T1000 (cell line): ENCODE measurements at regions not wholly inside any gene's neighbourhood (a gene's known extent, or its start where the extent isn't known, plus 50 kb on each side); places are given as distances from the start of the nearest gene placed in this dataset.
"Not testable (repeated sequence)": the region's sequence is repeated elsewhere in the genome, so short reads cannot be mapped to it uniquely, and the experiment has no call there.

ENCODE experiments used
- DNase-seq: peaks from one replicate; lab custom pipeline; 2025; ENCODE audit warnings: mixed read lengths; lab: John Stamatoyannopoulos, UW

DNA sequence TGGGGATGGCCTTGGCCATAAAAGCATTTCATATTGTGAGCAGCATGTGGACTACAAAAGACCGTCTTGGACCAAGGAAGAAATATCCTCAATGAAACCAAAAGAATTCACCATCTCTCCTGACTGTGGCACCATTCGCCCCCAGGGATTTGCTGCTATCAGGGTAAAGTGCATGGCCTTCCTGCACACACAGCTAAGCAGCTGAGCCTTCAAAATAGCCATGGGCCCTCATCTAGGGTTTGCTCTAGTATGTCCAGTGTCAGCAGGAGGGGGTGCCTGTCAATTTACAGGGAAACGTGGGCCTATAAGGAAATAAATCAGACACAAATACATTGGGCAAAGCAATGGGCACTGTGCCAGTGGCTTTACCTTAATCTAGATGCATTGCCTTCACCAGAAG is 296.6 kb upstream of the NBPF12 start:
- not testable (repeated sequence) for DNase-seq

DNA sequence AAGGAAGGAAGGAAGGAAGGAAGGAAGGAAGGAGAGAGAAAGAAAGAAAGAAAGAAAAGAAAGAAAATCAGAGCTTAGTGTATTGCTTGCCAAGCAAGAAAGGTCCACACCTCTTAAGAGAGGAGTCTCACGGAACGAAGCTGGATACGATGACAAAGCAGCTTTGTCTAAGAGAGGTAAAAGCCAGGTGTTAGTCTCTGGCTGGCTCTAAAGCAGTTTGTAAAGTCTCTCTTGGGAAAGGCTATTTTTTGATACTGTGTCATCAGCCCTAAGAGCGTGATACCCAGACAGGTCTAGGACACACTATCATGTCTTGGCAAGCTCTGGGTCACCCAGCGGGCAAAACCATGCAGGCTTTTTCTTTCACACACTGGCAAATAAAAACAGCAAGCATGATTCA is 297.5 kb upstream of the NBPF12 start:
- DNase-seq, result not testable (repeated sequence)

DNA sequence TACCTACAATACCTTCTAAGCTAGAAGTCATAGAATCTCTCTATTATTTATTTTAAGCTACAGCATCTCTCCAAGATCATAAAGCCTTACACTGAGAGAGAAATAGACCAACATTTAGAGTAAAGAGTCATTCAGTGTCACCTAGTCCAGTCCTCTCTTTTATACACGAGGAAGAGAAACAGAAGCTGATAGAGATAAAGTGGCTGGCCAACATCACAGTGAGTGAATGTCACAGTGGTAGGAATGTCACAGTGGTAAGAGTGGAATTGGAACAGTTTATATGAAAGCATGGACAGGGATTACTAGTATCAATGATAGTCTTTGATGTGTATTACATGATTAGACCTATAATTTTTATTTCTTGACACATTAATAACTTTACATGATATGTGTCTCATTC is 307.8 kb upstream of the NBPF12 start:
- DNase-seq, result not testable (repeated sequence)

DNA sequence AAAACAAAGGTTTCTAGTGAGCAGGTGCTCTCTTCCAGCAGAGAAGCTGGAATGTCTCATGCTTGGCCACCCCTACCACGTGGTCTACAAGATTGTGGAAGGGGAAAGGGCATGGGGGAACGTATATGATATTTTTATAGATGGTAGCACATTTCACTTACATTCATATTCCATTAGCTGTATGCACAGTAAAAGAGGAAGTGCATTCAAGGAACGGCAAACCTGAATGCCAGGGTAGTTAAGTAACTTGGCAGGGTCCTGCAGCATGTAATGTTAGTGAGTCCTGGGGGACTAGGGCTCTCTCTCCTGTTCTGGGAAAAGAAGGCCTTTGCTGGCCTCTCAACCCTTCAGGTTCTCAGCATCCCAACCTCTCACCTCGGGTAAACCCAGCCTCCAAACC is 319.5 kb upstream of the NBPF12 start:
- DNase-seq, result not testable (repeated sequence)

DNA sequence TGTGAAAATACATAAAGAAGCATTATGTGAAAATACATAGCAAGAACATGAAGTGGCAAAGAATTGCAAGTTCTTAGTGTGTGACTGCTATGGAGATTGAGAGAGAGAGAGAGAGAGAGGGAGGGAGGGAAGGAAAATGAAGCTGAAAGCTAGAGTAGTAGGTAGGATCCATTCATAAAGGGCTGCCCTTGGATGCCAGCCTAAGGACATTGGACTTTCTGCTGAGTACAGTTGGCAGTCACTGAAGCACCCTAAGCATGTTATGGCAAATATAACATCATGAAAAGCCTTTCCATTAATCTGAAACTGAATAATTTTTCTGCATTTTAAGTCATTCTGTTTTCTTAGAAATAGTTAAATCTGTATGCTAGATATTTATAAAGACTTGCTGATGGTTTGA is 333.4 kb upstream of the NBPF12 start:
- not testable (repeated sequence) for DNase-seq

DNA sequence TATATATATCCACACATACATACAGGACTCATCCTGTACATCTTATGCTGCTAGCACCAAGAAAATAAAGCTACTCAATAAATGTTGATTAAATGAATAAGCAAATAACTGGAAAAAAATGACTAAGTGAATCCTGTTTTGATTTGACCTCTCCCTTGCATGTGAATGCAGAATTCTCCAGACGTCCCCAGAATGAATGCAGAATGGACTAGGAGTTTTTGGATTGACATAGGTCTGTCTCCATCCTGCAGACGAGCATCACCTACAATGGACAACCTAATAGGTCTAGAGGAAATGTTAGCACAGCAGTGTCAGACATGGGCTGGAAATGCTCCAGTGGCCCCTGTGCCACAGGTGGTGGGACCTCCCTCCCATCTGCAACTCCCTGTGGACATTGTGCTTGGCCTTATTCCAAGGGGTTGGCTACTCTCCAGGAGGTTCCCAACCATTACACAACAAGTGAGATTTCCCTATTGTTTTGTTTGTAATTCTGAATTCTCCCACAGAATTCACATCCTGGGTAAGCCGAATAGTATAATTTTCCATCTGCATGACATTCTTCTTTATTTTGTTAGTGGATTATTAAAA is 337.3 kb upstream of the NBPF12 start:
- not testable (repeated sequence) for DNase-seq

DNA sequence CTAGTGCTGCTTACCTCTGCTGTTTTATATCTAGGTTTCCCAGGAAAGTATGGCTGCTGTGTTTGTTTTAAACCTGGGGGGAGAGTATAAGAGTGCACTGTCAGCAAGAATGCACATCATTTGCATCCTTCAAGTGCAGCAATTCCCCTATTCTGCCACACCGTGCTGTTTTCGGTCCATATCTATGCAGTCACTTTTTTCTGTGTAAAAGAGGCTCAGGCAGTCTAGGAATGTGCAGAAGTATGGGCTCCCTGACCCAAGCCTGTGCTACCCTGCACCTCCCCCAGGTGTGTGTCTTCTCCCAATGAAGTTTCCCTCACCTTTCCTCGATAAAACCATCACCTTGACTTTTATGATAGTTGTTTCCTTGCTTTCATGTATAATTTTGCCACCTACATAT is 338.2 kb upstream of the NBPF12 start:
- DNase-seq, result not testable (repeated sequence)

DNA sequence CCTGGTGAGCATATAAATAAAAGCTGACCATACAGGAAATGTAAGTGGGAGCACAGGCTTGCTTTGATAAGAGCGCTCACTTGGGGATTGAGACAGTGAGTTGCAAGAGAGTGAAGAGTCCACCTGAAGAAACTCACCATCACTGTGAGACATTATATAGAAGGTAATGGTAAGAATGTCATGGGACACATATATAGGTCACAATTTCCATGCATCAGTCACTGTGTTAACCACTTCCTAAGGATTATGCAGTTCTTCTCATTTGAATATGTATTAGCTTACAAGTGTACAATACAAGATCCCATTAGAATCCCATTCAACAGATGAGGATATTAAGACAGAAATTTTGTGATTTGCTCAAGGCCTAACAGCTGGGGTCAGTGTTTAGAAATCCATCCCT is 352.4 kb upstream of the NOTCH2NLA start:
- not testable (repeated sequence) for DNase-seq

DNA sequence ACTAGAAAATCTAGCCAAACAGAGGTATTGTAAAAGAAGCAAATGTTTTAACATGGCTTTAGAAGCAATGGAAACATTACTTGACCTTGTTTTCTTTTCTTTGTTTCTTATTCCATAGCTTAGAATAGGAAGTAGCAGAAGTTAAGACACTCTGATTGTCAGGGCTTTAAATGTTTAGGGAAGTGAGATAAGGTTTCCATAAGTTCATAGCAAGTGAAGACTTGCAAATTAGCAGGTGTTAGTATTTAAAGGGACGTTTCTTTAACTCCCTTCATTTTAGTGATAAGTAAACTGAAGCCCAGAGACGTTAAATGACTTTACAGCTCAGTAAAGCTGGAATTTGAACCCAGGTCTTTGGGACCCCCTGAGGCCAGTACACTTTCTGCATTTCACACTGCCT is 338.7 kb upstream of the NOTCH2NLA start:
- DNase-seq, result not testable (repeated sequence)

DNA sequence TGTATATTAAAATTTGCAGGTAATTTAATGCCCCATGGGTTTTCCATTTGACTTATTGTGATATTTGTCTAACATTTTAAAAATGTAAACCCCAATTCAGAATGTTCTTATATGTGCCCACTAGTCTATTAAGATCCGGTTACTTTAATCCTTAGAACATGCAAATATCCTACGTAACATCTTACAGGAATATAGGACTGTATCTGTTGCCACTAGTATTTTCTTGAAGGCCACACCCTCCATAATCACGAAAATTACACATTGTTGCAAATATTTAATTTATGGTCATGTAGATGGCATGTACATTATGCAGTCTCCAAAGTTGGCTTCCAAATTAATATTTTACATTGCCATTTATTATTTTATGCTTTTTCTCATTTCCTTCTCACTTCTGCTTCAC is 329.2 kb upstream of the NOTCH2NLA start:
- not testable (repeated sequence) for DNase-seq

DNA sequence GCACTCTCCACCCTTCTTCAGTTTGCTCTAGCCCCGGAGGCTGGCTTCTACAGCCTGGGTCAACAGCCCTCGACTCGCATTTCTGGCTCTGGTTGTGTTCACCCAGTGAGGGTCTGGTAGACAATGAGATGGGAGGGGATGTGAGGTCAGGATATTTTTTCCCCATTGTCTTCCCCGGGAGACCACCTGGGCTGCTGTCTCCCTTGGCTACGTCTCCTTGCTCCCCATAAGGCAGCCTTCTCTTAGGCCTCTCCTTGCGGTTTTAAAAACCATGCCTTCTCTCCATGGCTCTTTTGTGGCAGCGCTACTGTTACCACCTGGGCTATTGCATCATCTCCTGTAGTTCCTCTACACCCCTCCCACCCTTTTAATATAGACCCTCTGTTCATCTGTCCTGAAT is 327.6 kb upstream of the NOTCH2NLA start:
- not testable (repeated sequence) for DNase-seq

DNA sequence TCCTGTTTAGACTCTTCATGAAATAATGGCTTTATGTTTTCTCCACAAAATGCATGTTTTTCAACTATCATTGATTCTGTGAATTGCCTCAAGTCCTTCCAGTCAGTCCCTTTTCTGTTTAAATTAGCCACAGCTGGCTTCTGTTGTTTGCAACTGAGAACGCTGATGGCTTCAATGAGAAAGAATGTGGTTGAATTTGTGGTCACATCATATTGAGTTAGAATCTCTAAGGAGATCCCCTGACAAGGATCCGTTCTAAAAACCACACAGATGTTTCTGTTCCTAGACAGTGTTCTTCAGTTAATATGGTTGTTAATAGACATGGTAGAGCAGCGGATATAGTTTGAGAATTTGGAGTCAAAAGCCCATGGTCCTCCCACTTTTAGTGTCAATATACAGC is 323.6 kb upstream of the NOTCH2NLA start:
- DNase-seq, result not testable (repeated sequence)

DNA sequence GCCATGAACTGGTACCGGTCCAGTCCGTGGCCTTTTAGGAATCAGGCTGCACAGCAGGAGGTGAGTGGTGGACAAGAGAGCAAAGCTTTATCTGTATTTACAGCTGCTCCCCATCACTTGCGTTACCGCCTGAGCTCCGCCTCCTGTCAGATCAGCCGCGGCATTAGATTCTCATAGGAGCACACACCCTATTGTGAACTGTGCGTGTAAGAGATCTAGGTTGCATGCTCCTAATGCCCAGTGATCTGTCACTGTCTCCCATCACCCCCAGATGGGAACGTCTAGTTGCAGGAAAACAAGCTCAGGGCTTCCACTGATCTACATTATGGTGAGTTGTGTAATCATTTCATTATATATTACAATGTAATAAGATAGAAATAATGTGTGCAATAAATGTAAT is 319.9 kb upstream of the NOTCH2NLA start:
- DNase-seq, result not testable (repeated sequence)

DNA sequence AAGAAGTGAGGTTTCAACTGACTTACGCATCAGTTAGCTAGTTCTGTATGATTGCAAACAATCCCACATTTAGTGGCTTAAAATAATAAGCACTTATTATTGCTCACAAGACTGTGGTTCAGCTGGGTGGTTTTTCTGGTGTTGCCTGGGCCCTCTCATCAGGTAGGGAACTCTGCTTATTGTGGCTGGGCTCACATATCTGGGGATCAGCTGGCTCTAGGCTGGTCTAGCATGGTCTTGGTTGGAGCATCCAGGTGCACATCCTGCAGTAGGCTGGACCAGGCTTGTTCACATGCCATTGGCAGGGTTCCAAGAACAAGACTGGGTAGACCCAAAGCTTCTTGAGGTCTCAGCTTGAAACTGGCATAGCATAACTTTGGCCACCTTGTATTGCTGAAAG is 317.4 kb upstream of the NOTCH2NLA start:
- DNase-seq, result not testable (repeated sequence)

DNA sequence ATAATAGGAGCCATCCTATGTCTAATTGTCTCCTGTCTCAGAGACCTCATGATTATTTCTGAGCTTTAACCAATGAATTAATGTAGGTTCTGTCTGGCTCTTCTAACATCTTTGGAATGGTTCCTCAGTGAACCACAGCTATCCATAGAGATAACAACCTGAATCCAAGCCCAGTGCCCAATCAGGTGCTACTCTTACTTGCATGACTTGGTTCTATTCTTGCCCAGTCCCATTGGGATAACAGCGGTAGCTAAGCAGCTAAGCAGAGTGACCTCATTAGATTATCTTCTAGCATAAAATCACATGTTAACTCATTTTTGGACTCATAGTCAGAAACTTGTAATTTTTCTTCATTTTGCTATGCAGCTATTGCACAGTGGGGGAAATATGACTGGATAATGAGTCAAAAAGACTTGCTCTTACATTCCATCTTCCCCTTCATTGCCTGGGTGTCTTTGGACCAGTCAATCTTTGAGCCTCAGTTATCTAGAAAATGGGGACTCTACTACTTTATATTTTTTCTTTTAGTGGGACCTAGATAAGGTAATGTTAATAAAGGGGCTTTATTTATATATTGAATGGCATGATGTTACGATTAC is 309.1 kb upstream of the NOTCH2NLA start:
- not testable (repeated sequence) for DNase-seq

DNA sequence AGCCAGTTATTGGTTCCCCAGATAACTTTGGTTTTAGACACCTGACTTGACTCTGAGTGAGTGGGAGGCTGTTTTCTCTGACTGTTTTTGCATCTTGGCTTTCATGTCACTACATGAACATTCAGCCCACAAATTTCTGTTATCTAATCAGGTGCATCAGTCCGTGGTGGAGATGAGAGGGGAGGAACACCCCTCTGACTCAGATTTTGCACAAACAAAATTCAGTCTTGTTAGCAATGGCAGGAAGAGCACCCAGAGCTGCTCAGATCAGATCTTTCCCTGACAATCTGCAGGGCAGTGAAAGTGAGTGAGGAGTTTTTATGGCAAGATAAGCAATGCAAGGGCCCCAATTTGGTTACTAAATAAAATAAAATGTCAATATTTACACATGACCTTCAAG is 307.2 kb upstream of the NOTCH2NLA start:
- not testable (repeated sequence) for DNase-seq

DNA sequence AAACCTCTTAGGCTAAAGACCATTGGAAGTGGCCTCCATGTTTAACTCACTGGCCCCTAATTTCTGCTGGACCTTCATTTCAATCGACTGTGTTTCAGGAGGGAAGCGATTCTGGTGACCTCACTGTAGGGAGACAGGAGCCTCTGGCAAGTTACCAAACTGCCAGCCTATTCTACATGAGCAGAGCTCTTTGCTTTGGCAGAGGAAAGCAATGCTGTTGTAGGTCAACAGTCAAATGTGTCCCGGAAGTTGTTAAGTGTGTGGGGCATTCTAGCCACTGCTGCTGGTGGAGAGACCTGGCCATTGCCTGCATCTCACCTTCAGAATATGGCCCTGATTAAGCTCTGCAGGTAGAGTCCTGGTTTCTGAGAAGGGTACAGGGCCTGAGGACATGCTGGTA is 306.8 kb upstream of the NOTCH2NLA start:
- DNase-seq, result not testable (repeated sequence)

DNA sequence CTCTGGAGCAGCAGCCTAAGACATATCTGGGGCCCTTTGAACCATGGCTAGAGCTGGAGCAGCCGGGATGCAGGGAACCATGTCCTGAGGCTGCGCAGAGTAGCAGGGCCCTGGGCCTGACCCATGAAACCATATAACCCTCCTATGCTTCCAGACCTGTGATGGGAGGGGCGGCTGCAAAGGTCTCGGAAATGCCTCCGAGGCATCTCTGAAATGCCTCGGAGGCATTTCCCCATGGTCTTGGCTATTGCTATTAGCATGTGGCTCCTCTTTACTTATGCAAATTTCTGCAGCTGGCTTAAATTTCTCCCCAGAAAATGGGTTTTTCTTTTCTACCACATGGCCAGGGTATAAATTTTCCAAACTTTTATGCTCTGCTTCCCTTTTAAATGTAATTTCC is 302.1 kb upstream of the NOTCH2NLA start:
- not testable (repeated sequence) for DNase-seq

DNA sequence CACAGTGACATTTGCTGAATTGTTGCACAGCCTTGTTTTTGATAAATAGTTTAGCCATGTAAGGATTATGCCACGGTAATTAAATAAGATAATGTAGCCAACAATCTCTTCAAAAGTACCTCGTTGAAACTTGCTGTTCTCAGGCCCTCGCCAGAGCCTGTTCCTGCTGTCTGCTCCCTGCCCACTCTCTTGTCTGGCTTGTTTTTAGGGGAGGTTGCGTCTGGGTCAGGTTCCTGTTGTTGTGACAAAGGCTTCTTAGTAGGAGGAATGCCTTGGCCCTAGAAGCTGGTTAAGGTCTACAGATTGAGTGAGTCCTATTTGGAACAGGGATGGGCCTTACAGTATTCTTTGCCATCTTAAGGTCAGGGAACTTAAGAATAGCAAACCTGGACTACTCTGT is 294.0 kb upstream of the NOTCH2NLA start:
- DNase-seq, result not testable (repeated sequence)

DNA sequence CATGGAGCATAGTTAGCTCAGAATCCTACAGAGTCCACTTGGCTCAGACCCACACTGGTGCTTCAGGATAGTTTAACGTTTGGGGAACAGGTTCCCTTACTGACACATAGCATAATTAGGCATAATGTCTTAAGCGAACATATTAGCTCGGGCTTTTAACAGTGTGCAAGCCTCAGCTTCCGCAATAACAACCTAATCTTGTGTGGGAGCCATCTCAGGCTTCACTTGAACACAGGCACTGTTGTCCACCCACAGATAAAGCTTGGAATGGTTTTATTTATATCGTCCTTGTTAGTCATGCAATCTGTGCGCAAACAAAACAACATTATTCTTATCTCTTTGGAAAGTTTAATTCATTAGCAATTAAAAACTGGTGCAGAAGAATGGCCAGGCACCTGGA is 293.5 kb upstream of the NOTCH2NLA start:
- not testable (repeated sequence) for DNase-seq

DNA sequence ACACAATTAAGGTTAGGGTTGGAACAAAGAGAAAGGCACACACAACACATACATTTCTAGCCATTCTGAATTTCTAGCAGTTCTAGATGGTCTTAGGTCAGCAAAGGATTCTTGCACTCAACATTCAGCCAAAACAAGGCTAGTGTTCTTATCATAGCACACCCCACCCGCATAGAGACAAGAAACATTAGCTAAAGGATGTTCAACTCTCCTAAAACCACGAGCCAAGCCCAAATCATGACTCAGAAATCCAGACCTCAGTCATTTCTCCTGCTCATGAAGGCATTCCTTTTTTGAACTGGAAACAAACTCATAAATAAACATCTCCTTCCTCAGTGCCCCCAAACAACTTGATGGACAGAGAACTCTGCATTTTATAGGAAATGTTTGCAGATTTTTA is 293.0 kb upstream of the NOTCH2NLA start:
- not testable (repeated sequence) for DNase-seq

DNA sequence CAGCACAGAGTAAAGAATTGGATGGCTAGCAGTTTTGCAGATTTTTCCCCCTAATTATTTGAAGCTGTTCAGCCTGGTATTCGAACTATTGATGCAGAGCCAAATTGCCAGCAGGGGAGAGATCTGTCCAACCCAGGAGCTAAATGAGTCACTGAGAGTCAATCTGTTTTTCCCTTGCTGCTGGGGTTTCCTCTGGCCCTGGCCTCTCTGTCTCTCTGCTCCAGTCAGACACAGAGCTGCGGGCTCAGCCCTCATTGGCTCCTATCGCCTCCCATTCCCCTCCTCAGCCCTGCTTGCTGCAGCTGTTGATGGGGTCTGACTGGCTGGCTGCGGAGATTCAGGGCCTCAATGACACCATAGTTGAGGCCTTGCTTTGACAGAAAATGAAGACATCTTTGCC is 284.9 kb upstream of the NOTCH2NLA start:
- not testable (repeated sequence) for DNase-seq

DNA sequence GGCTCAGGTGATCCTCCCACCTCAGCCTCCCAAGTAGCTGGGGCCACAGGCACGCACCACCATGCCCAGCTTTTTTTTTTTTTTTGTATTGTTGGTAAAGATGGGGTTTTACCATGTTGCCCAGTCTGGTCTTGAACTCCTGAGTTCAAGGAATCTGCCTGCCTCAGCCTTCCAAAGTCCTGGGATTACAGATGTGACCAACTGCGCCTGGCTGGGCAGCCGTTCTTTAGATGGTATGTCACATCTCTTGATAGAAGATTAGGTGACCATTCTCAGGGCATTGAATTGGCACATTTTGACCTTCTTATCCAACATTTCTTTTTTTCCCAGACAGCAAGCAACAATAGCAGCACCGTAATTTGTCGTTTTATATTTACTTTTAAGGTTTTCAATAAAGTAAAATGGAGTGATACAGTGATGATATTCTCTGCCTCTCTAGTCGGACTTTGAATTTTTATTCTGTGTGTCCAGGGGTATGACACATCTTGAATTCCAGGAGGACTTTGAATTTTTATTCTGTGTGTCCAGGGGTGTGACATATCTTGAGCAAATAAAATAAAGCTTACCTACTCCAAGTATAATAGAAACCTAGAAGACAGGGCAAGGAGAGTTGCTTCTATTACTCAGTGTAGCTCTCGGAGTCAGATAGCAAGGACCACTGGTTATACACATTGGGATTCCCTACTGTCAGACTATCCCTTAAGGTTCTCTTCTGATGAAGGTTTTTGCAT is 282.4 kb upstream of the NOTCH2NLA start:
- not testable (repeated sequence) for DNase-seq
